HG02642 (cell line): ENCODE measurements at regions not wholly inside any gene's neighbourhood (a gene's known extent, or its start where the extent isn't known, plus 50 kb on each side); places are given as distances from the start of the nearest gene placed in this dataset.
"Not testable (repeated sequence)": the region's sequence is repeated elsewhere in the genome, so short reads cannot be mapped to it uniquely, and the experiment has no call there.

ENCODE experiments used
- ATAC-seq: cut with Tn5 transposase; IDR thresholded peaks from one replicate; pipeline ENCODE4 v1.9.1; 2021; ENCODE audit warnings: mild to moderate bottlenecking; ENCODE audit not compliant: unreplicated experiment, poor library complexity

- ATAC-seq: no peak
Observed at GRCh38 chr20:6381887-6382286, 259.1 kb upstream of the FERMT1 start.

GRCh38 chr20:6362245-6362644 lies 239.4 kb upstream of the FERMT1 start:
- ATAC-seq: no peak

- ATAC-seq: no peak
Observed at GRCh38 chr20:6360766-6361165, 237.9 kb upstream of the FERMT1 start.

- no peak for ATAC-seq
Observed at GRCh38 chr20:6355754-6356451, 233.1 kb upstream of the FERMT1 start.

- ATAC-seq: no peak
Observed at GRCh38 chr20:6348908-6349307, 226.1 kb upstream of the FERMT1 start.

- no peak for ATAC-seq
Observed at GRCh38 chr20:6347916-6348315, 225.1 kb upstream of the FERMT1 start.

- ATAC-seq: no peak
Observed at GRCh38 chr20:6341491-6341890, 218.7 kb upstream of the FERMT1 start.

- no peak for ATAC-seq
Observed at GRCh38 chr20:6339176-6339575, 216.3 kb upstream of the FERMT1 start.

GRCh38 chr20:6333110-6333509 lies 210.3 kb upstream of the FERMT1 start:
- ATAC-seq: no peak

- ATAC-seq: not testable (repeated sequence)
Observed at GRCh38 chr20:6321235-6321634, 198.4 kb upstream of the FERMT1 start.

- no peak for ATAC-seq
Observed at GRCh38 chr20:6311841-6312655, 189.2 kb upstream of the FERMT1 start.

- ATAC-seq: no peak
Observed at GRCh38 chr20:6311097-6311496, 188.3 kb upstream of the FERMT1 start.

GRCh38 chr20:6305536-6305935 lies 182.7 kb upstream of the FERMT1 start:
- ATAC-seq: no peak

GRCh38 chr20:6302041-6302440 lies 179.2 kb upstream of the FERMT1 start:
- ATAC-seq: no peak

- no peak for ATAC-seq
Observed at GRCh38 chr20:6299456-6299855, 176.6 kb upstream of the FERMT1 start.

- ATAC-seq: no peak
Observed at GRCh38 chr20:6298049-6298448, 175.2 kb upstream of the FERMT1 start.

- no peak for ATAC-seq
Observed at GRCh38 chr20:6295867-6296256, 173.0 kb upstream of the FERMT1 start.

- no peak for ATAC-seq
Observed at GRCh38 chr20:6295127-6295866, 172.5 kb upstream of the FERMT1 start.

GRCh38 chr20:6287471-6287870 lies 164.6 kb upstream of the FERMT1 start:
- ATAC-seq: no peak

GRCh38 chr20:6282642-6283041 lies 159.8 kb upstream of the FERMT1 start:
- no peak for ATAC-seq

- no peak for ATAC-seq
Observed at GRCh38 chr20:6277661-6278240, 154.9 kb upstream of the FERMT1 start.
